Mucosa of gallbladder (tissue), 1 donor: ENCODE measurements at regions not wholly inside any gene's neighbourhood (a gene's known extent, or its start where the extent isn't known, plus 50 kb on each side); places are given as distances from the start of the nearest gene placed in this dataset.
"Not testable (repeated sequence)": the region's sequence is repeated elsewhere in the genome, so short reads cannot be mapped to it uniquely, and the experiment has no call there.

Source experiments
- DNase-seq: peaks from one replicate; pipeline ENCODE4 v3.0.0-alpha.2; 2020; ENCODE audit warnings: low spot score
- donor health status: DM: no; HTN: no; CAD: no.

DNA sequence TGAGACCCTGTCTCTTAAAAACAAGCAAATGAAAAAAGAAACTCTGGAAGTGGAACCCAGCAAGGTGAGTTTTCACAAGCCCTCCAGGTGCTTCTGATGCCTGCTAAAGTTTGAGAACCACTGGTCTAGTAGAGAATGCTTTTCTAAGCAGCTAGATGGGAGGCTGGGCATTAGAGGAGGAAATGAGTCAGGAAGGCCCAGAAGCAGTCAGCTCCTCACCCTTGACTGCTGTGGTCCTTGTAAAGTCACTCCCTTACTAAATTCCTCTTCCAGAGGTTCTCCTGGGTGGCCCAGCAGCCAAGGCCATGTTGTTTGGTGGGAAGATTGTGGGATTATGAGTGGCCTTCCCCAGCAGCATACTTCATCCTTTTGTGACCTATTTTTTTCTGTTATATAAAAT is 52.0 kb upstream of the FYN start:
- no peak for DNase-seq

DNA sequence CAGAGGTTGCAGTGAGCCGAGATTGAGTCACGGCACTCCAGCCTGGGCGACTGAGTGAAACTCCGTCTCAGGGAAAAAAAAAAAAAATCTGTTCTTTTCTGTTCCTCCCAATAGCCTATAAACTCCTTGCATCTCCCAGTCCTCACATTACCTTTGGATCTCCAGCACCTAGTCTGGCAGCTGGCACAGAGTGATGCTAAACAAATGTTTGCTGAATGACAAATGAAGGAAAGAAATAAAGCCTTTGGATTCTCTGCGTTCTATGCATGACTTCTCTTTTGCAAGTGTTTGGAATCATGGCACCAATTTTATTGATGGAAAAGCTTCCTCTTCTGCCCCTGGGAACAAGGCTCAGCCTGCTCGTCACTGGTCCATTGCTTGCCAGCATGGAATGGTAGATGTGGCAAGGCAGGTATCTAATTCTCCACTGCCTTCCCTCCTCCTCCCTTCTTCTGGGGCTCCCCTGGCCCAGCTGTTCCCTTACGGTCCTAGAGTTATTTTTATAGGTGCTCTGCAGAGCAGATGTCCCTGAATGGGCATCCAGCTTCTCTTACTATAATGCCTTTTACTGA is 53.6 kb upstream of the FYN start:
- DNase-seq, result no peak

DNA sequence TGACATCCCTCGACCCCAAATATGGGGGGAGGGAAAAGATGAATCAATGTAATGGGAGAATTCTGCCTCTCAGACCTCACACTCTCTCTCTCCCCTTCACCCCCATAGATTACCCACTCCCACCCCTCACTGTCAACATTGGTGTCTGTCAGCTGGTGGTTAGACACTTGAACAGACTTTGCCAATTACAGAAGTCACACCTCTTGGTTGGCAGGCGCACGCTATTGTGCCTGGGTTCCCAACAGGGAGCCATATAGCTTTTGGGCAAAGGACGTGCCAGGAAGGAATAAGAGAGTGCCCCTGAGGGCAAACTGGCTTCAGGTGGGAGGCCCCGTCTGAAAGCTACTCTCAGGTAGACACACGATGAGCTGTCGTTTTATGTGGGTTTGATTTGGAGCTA is 54.1 kb upstream of the FYN start:
- no peak for DNase-seq

DNA sequence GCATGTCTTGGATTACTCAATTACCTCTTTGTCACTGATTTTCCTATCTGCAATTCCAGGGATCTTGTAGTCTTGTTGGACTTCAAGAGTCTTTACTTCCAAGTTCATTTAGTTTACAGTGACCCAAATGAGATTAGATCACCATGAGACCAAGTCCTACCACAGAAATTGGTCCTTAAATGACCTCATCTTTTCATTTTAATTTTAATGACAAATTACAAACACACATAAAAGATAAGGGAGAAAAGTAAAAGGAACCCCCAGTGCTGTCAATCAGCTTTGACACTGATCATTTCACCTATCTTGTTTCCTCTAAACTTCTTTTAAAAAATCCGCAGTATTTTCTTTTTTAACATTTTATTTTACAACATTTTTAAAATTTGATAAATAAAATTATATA is 54.9 kb upstream of the FYN start:
- no peak for DNase-seq

DNA sequence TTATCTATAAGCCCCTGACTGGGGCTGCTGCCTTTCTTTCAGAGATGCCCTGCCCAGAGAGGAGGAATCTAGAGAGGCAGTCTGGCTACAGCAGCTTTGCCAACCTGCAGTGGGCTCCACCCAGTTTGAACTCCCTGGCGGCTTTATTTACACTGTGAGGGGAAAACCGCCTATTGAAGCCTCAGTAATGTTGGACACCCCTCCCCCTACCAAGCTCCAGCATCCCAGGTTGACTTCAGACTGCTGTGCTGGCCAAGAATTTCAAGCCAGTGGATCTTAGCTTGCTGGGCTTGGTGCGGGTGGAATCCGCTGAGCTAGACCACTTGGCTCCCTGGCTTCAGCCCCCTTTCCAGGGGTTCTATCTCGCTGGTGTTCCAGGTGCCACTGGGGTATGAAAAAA is 61.4 kb upstream of the FYN start:
- not testable (repeated sequence) for DNase-seq

DNA sequence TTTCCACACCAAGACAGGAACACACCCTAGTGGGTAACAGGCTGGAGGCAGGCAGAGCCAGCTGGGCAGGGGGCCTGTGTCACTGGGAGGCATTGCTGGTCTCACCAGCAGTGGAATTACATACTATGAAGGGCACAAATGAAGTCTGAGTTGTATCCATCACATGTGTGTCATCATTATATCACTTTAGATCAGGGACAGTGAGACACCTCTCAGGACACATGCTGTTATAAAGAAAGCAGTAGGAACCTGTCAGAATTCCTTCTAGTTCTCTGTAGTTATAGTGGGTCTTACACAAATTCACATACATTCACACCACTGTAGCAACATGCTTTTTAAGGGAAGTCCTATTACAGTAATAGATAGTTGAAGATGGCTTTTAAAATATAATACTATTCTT is 63.5 kb upstream of the FYN start:
- DNase-seq, result no peak

DNA sequence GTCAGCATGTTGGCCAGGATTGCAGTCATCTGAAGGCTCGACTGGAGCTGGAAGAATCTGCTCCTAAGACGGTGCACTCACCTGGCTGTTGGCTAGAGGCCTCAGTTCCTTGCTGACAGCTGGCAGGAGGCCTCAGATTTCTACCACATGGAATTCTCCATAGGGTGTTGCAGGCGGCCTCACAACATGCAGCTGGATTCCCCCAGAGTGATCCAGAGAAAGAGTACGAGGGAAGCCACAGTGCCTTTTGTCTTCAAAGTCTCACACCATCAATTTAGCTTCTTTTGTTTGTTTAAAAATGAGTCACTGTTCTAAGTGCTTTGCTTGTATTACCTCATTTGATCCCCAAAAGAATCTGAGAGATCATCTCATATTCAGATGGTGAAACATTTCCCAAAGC is 65.5 kb upstream of the FYN start:
- DNase-seq, result no peak

DNA sequence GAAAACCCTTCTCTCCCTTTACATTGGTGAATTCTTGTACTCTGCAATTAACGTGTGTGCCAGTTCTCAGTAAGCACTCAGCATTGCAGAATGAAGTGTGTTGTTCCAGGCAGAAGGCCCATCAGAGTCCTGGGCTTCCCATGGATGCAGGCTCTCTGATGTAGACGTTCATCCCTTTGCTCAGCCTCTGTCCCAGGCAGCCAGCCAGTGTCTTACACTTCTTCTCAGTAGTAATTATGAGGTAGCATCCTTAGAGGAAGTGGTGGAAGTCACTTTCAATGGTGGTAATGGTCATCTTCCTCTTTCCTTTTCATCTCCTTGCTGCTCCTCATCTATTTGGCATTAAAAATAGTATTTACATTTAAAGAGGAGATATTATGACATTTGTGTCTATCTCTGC is 66.7 kb upstream of the FYN start:
- DNase-seq, result no peak

DNA sequence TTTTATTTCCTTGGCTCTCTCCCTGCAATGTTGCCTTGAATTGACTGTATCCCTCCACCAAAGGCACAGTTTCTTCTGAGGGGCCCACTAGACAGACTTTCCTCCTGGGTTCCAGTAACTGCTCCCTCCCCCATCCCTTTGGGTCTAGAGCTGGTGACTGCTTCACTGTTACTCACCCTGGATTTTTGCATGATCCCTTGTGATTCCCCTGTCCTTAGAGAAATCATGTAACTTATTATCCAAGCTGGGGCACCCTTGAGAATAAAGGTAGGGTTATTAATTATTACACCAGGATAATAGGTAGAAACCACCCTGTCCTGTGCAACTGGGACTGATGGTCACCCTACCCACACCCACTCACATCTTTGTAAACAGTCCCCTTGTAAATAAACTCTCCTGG is 67.5 kb upstream of the FYN start:
- DNase-seq, result no peak

DNA sequence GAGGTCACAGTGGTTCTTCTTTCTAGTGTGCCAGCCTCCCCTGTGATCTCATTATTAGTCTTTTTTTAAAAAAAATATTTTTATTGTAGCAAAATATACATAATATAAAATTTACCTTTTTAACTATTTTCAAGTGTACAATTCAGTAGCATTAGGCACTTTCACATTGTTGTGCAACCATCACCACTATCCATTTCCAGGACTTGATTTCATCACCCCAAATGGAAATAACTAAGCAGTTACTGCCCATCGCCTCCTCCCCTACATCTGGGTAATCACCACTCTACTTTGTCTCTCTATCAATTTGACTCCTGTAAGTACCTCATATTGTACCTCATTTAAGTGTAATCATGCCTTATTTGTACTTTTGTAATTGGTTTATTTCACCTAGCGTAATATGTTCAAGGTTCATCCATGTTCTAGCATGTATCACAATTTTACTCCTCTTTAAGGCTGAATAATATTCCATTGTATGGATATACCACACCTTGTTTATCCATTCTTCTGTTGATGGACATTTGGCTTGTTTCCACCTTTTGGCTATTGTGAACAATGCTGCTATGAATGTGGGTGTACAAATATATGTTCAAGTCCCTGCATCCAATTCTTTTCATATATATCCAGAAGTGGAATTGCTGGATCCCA is 68.6 kb upstream of the FYN start:
- DNase-seq, result no peak

DNA sequence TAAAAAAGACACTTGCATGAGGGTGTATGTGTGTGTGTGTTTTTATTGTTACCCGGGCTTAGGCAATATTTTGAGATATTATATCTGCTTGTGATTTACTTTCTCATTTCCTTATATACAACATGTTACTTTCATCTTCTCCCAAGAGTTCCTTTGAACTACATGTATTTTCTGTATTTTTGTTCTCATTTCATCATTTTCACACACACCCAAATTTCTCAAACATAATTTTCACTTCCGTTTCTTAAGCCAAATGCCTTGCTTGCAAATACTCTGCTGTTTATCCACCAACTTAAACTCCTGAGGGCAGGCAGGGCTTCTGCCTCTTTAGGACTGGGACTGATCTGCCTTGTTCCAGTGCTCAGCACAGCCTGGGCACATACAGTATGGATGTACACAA is 69.3 kb upstream of the FYN start:
- no peak for DNase-seq

DNA sequence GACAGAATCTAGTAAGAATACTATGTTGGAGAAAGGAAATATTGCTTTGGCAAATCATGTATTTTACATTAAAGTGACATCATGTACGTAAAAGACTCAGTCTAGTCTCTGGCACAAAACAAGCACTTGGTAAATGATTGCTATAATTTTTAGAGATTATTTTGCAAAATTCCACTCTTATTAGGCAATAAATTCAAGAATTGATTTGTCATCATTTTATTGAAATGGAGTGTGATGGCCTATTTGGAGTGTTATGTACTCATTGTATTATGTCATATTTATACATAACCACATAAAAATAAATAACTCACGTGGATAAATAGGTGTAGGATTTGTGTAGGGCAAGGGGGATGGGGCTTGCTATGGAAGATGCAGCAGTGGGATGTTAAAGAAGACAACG is 70.0 kb upstream of the FYN start:
- DNase-seq, result no peak

DNA sequence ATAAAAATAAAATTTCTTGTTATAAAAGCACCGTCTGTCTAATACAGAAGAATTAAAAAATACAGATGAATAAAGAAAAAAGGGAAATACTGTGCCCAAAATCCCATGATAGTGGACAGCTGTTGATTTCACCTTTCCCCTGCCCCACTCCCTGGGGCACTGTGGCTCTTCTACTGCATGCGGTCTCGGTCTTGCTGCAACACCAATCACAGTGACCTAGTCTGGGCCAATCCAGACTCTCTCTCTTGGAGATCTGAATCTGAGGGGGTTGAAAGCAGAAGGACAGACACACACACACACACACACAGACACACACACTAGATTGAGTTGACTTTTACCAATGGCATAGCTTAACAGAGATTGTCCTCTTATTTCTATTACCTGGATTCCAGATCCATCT is 70.5 kb upstream of the FYN start:
- no peak for DNase-seq

DNA sequence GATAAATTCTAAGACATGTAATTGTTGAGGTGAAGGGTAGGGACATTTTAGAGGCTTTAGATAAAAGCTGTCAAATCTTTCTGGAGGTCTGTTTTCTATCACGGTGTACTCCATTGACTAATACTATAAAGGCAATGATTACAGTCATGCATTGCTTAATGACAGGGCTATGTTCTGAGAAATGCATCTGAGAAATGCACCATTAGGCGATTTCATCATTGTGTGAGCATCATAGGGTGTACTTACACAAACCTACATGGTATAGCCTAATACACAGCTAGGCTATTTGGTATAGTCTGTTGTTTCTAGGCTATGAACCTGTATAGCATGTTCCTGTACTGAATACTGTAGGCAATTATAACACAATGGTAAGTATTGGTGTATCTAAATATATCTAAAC is 71.3 kb upstream of the FYN start:
- no peak for DNase-seq

DNA sequence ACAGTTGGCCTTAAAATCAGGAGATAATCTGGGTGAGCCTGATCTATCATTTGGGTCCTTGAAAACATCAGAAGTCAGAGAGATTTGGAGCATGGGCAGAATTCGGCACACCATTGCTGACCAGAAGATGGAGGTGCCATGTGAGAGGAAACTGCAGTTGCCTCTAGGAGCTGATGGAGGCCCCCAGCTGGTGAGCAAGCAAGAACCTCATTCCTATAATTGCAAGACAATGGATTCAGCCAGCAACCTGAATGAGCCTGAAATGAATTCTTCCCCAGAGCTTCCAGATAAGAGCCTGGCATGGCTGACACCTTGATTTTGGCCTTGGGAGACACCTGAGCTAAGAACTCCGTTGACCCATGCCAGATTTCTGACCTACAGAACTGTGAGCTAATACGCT is 76.3 kb upstream of the FYN start:
- DNase-seq, result no peak

DNA sequence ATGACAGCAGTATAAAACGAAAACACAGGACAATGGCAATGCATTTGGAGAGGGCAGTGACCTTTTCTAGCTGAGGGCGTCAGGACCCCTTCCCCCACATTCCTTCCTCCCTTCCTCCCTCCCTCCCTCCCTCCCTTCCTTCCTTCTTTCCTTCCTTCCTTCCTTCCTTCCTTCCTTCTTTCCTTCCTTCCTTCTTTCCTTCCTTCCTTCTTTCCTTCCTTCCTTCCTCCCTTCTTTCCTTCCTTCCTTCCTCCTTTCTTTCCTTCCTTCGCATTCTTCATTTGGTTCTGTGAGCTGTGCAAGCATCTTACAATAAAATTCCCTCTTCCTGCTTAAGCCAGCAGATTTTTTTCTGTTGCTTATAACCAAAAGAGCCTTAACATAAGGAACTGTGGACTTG is 76.7 kb upstream of the FYN start:
- not testable (repeated sequence) for DNase-seq

DNA sequence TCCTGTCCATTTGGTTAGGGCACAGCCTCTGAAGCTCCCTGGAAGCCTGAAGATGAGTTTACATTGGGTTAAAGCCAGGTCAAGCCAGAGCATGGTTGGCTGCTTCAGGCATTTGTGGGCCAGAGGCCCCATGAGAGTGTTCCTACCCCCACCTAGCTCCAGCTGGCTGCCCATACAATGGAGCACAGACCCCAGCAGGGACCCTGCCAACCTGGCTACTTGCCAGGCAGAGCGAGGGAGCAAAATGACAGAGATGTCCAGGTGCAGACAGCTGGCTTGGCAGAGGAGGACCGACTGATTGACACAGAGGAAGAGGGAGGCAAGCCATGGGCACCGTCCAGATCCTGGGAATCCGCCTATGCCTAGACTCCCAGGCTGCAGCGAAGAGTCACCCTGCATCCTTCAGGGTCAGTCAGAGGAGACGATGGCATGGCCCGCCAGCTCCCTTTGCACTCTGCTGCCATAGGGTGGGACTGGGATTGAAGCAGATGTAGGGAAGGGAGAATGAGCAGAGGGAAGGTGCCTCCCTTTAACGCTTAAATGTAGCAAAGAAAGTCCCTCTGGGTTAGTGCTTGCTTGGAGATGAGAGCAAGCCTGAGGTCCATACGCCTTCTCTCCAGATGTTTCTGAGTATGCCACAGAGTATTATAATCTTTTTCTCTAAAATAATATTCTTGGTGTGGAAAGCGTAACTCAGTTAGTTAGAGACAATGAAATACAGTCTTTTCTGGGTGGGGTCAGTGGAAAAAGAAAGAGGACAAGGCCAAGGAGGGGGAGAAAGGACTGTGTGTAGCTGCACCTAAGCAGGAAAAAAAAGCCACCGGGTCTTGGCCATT is 77.6 kb upstream of the FYN start:
- DNase-seq, result no peak

DNA sequence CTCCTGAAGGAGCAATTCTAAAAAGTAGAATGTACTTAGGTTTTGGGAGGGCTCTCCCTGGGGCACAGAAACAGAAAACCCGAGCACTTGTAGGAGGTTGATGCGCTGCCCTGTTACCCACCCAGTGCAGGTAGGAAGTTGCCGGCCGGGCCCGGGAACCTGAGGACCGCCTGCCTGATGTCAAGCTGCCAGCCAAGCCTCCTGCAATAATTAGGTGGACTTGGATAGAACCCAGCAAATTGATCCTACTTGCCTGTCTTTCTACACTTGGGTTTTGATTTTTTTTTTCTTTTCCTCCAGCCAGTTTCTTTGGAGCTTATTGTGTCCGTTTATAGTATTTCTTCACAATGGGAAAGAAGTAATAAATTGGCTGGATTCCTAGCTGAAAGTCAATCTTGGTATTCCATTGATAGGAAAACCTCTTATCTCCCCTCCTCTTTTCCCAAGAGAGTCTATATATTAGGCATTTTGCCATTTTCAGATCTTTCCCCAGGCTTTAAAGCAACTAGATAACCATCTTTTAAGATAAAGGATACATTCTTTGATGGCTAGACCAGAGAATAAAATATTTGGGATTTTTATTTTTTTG is 78.3 kb upstream of the FYN start:
- DNase-seq, result no peak

DNA sequence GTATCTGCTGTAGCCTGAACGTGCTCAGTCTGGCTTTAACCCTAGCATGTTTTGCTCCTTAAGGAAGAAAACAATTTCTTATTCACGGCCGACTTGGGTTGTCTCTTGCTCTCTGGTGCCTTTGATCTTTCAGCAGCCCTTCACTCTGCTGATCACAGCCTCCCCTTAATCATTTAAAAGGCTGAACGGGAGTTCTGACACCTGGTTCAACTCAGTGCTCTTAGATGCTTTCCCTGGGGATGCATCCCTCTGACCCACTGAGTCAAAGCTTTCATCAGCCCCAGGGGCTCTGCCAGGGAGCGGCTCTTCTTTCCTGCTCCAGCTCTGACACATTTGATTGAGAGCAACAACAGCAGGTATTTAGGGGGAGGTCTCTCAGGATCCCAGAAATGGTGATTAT is 79.0 kb upstream of the FYN start:
- DNase-seq, result no peak

DNA sequence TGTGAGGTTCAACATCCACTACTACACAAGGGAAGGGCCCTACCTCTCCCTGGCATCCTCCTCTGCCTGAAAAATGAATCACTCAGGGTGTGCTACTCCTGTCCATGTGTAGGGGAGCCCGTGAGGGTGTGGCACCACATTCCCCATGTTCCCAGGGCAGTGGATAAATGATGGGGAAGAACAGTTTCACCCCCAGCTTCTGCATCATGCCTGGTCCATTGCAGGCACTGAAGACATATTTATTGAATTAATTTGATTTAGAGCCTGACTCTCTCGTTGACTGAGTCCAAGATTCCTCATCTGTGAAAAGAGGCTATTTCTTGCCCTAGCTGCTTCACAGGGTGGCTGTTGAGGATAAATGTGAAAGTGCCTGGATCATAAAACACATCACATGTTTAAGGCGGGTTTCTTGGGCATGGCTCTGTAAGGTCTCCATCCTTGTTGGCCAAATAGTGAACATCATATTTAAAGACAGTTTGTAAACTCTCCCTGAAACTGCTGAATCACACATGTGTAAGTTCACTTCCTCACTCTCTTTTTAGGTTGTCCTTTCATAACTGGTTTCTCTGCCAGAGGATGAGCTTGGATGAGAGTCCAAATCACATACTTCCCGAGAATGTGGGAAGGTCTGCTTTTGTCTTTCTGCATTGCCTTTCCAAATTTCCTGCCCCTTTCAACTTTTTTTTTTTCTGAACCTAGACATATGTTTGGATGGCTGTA is 79.7 kb upstream of the FYN start:
- DNase-seq, result no peak

DNA sequence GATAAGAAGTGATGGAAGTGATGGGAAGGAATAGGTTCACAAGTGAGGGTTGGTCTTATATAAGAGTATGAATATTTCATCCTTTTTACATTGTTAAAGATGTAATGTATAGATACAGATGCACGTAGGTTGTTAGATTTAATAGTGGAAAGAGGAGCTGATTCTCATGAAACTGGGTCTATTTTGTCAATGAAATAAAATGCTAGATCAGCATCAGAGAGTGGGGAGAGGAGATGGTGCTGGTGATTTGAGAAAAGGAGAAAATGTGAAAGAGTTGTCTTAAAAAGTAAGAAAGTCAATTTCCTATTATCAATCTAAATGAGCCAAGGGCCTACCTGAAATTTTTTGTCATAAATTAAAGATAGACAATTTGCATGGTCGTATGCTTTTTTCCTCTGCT is 82.8 kb upstream of the FYN start:
- DNase-seq, result no peak

DNA sequence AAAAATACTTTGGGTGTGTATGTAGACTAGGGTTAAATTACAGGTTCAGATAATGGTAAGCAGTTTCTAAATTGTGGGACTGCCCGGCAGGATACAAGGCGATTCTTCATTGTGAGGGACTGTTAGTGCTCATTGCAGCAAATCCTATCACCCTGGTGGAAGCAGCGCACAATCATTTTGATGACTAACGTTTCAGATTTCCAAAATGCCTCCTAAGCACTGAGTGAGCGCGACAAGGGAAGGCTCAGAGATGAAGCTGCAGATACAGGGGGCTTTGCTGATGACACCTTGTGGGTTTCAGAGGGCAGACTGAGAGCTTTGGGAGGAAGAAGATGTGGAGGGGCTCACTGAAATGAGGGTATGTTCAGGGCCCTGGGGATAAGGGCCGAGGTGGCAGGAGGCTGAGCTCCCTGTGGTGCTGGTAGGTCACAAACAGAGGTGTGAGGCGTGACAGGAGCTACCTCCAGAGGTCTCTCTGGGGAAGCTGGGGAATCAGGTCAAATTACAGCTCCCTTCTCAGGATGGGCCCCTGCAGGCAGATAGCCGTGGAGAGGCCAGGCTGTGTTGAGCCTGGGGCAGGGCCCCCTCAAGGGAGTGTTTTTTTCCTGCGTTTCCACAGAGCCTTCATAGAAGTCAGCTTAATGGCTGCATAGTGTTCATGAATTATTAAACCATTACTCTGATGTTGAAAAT is 84.5 kb upstream of the FYN start:
- no peak for DNase-seq
